SU-DHL-6 (cell line): ENCODE measurements at regions not wholly inside any gene's neighbourhood (a gene's known extent, or its start where the extent isn't known, plus 50 kb on each side); places are given as distances from the start of the nearest gene placed in this dataset.
"Not testable (repeated sequence)": the region's sequence is repeated elsewhere in the genome, so short reads cannot be mapped to it uniquely, and the experiment has no call there.

ENCODE experiments used
- H2AFZ ChIP-seq: fragments of 200-600 bp; sonication (generic); 2 replicates; pipeline ENCODE4 v1.6.1; 2014; ENCODE audit warnings: low read depth, mild to moderate bottlenecking, moderate library complexity, mixed read lengths, antibody characterized with exemption, low read length; ENCODE audit not compliant: severe bottlenecking
- H3F3A ChIP-seq: fragments of 200-600 bp; shearing (Covaris generic); 2 replicates; pipeline ENCODE4 v1.6.0; 2016; ENCODE audit warnings: antibody characterized with exemption, mild to moderate bottlenecking; ENCODE audit not compliant: insufficient read depth
- H3K27ac ChIP-seq: fragments of 200-600 bp; sonication (generic); 2 replicates; pipeline ENCODE4 v1.5.1; 2016; ENCODE audit warnings: low read depth, mild to moderate bottlenecking, low read length, moderate library complexity, mixed read lengths
- H3K27me3 ChIP-seq: fragments of 200-600 bp; sonication (generic), shearing (Covaris generic); 2 replicates; pipeline ENCODE4 v1.6.0; 2014; ENCODE audit warnings: mild to moderate bottlenecking, low read length
- H3K36me3 ChIP-seq: fragments of 200-600 bp; sonication (generic); 2 replicates; pipeline ENCODE4 v1.6.1; 2014; ENCODE audit warnings: mild to moderate bottlenecking, low read length, mixed read lengths
- H3K4me2 ChIP-seq: fragments of 300-600, 200-600 bp; shearing (Covaris generic), sonication (generic); 2 replicates; pipeline ENCODE4 v1.6.0; 2014; ENCODE audit warnings: low read length, low read depth, mild to moderate bottlenecking; ENCODE audit not compliant: poor library complexity, severe bottlenecking
- H3K4me3 ChIP-seq: fragments of 200-600 bp; sonication (generic); 2 replicates; pipeline ENCODE4 v1.5.1; 2014; ENCODE audit warnings: antibody characterized with exemption, low read length, mild to moderate bottlenecking, mixed read lengths; ENCODE audit not compliant: insufficient read depth, poor library complexity, severe bottlenecking
- H3K79me2 ChIP-seq: fragments of 200-600 bp; sonication (generic); 2 replicates; pipeline ENCODE4 v1.6.1; 2014; ENCODE audit warnings: mild to moderate bottlenecking, low read length, moderate library complexity; ENCODE audit not compliant: insufficient read depth
- H3K9ac ChIP-seq: fragments of 200-600 bp; sonication (generic); 2 replicates; pipeline ENCODE4 v1.7.0; 2014; ENCODE audit warnings: mild to moderate bottlenecking, low read length
- H3K9me2 ChIP-seq: fragments of 200-600 bp; sonication (generic); replicated peaks from 2 replicates; pipeline ENCODE4 v1.6.1; 2014; ENCODE audit warnings: low read length; ENCODE audit not compliant: insufficient read depth
- H3K9me3 ChIP-seq: fragments of 200-600 bp; sonication (generic); 2 replicates; pipeline ENCODE4 v1.6.1; 2014; ENCODE audit warnings: low read length, mixed read lengths; ENCODE audit not compliant: insufficient read depth
- H4K20me1 ChIP-seq: fragments of 200-600 bp; sonication (generic); 2 replicates; pipeline ENCODE4 v1.6.1; 2014; ENCODE audit warnings: low read depth, mild to moderate bottlenecking, antibody characterized with exemption, low read length, moderate library complexity, mixed read lengths
- EZH2phosphoT487 ChIP-seq: fragments of 200-600 bp; sonication (generic), shearing (Covaris generic); conservative IDR thresholded peaks from 2 replicates; pipeline ENCODE4 v1.6.1; 2018; ENCODE audit warnings: mild to moderate bottlenecking, antibody characterized with exemption, low read length, moderate library complexity, mixed read lengths
- TF ChIP-seq, protein P1 (sequence below): fragments of 200-600 bp; sonication (generic); IDR thresholded peaks from one replicate; pipeline ENCODE4 v1.5.1; 2017; ENCODE audit warnings: antibody characterized with exemption, mild to moderate bottlenecking, low read length, moderate library complexity; ENCODE audit not compliant: insufficient read depth, poor library complexity, severe bottlenecking

DNA sequence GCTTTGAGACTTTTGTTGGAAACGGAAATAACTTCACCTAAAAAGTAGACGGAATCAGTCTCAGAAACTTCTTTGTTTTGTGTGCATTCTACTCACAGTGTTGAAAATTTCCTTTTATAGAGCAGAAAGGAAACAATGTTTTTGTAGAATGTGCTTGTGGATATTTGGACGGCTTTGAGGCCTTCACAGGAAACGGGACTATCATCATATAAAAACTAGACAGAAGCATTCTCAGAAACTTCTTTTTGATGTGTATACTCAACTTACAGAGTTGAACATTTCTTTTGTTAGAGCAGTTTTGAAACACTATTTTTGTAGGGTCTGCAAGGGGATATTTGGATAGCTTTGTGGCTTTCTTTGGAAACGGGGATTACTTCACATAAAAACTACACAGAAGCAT lies 627.5 kb upstream of the ZNF337 start:
- H4K20me1 ChIP-seq = no peaks in the 10 kb centered on the region
- no peak overlapping the region for H3K27ac ChIP-seq
- no peaks in the 10 kb centered on the region for H3K36me3 ChIP-seq
- H3K4me3 ChIP-seq = no peak overlapping the region
- TF ChIP-seq EZH2phosphoT487 = no peak
- TF ChIP-seq, protein P1, sequence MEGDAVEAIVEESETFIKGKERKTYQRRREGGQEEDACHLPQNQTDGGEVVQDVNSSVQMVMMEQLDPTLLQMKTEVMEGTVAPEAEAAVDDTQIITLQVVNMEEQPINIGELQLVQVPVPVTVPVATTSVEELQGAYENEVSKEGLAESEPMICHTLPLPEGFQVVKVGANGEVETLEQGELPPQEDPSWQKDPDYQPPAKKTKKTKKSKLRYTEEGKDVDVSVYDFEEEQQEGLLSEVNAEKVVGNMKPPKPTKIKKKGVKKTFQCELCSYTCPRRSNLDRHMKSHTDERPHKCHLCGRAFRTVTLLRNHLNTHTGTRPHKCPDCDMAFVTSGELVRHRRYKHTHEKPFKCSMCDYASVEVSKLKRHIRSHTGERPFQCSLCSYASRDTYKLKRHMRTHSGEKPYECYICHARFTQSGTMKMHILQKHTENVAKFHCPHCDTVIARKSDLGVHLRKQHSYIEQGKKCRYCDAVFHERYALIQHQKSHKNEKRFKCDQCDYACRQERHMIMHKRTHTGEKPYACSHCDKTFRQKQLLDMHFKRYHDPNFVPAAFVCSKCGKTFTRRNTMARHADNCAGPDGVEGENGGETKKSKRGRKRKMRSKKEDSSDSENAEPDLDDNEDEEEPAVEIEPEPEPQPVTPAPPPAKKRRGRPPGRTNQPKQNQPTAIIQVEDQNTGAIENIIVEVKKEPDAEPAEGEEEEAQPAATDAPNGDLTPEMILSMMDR = no peak
- no peaks in the 10 kb centered on the region for H3F3A ChIP-seq
- H3K9ac ChIP-seq = no peak overlapping the region
- H3K4me2 ChIP-seq = no peak overlapping the region
- H3K79me2 ChIP-seq = no peaks in the 10 kb centered on the region
- no peaks in the 10 kb centered on the region for H3K9me3 ChIP-seq
- H3K27me3 ChIP-seq = no peaks in the 10 kb centered on the region
- no peak overlapping the region for H2AFZ ChIP-seq
- no peaks in the 10 kb centered on the region for H3K9me2 ChIP-seq

DNA sequence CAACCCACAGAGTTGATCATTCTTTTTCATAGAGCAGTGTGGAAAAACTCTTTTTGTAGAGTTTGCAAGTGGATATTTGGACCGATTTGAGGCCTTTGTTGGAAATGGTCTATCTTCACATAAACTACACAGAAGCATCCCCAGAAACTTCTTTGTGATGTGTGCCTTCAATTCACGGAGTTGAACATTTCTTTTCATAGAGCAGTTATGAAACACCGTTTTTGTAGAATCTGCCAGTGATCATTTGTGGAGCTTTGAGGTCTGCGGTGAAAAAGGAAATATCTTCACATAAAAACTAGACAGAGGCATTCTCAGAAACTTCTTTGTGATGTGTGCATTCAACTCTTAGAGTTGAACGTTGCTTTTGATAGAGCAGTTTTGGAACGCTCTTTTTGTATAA lies 618.4 kb upstream of the ZNF337 start:
- no peaks in the 10 kb centered on the region for H3K27me3 ChIP-seq
- no peaks in the 10 kb centered on the region for H3K9me2 ChIP-seq
- H3K27ac ChIP-seq = no peak overlapping the region
- no peak overlapping the region for H3K4me3 ChIP-seq
- no peaks in the 10 kb centered on the region for H3F3A ChIP-seq
- no peak overlapping the region for H3K9ac ChIP-seq
- H2AFZ ChIP-seq = no peak overlapping the region
- no peaks in the 10 kb centered on the region for H4K20me1 ChIP-seq
- no peak overlapping the region for H3K4me2 ChIP-seq
- H3K79me2 ChIP-seq = no peaks in the 10 kb centered on the region
- H3K36me3 ChIP-seq = no peaks in the 10 kb centered on the region
- H3K9me3 ChIP-seq = no peaks in the 10 kb centered on the region
- no peak for TF ChIP-seq EZH2phosphoT487
- TF ChIP-seq, protein P1 = no peak

DNA sequence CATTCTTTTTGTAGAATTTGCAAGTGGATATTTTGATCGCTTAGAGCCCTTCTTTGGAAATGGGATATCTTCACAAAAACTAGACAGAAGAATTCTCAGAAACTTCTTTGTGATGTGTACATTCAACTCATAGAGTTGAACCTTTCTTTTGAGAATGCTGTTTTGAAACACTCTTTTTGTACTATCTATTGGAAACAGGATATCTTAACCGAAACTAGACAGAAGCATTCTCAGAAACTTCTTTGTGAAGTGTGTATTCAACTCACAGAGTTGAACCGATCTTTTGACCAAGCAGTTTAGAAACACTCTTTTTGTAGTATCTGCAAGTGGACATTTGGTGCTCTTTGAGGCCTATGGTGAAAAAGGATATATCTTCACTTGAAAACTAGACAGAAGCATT lies 613.1 kb upstream of the ZNF337 start:
- H3K9me3 ChIP-seq, H3K4me2 ChIP-seq, H3K36me3 ChIP-seq, H2AFZ ChIP-seq, H3K4me3 ChIP-seq, H3F3A ChIP-seq, H3K27me3 ChIP-seq, H3K79me2 ChIP-seq, H3K9me2 ChIP-seq, H3K9ac ChIP-seq, H4K20me1 ChIP-seq, H3K27ac ChIP-seq: not testable (repeated sequence)

DNA sequence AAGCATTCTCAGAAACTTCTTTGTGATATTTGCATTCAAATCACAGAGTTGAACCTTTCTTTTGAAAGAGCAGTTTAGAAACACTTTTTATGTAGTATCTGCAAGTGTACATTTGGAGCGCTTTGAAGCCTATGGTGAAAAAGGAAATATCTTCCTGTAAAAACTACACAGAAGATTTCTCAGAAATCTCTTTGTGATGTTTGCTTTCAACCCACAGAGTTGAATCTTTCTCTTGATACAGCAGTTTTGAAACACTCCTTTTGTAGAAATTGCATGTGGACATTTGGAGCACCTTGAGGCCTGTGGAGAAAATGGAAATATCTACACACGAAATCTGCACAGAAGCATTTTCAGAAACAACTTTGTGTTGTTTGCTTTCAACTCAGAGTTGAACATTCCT lies 612.3 kb upstream of the ZNF337 start:
- Histone ChIP-seq H3K4me3 (no peak overlapping the region), H2AFZ (no peak overlapping the region), H3F3A (no peaks in the 10 kb centered on the region), H3K4me2 (no peak overlapping the region), H3K79me2 (no peaks in the 10 kb centered on the region), H3K9me3 (no peaks in the 10 kb centered on the region), H3K9me2 (no peaks in the 10 kb centered on the region), H3K9ac (no peak overlapping the region), H3K36me3 (no peaks in the 10 kb centered on the region), H3K27me3 (no peaks in the 10 kb centered on the region), H3K27ac (no peak overlapping the region), H4K20me1 (no peaks in the 10 kb centered on the region)
- TF ChIP-seq EZH2phosphoT487 = no peak
